Osteocyte (in vitro differentiated cells): ENCODE measurements at regions not wholly inside any gene's neighbourhood (a gene's known extent, or its start where the extent isn't known, plus 50 kb on each side); places are given as distances from the start of the nearest gene placed in this dataset.

Experiments
- DNase-seq: peaks from one replicate; pipeline ENCODE4 v3.0.0; 2021; ENCODE audit warnings: mixed read lengths; ENCODE audit not compliant: unreplicated experiment; ENCODE audit errors: extremely low spot score
- H3K27ac Mint-ChIP-seq: one replicate; pipeline ENCODE4 v1.8.0; 2021; ENCODE audit warnings: mild to moderate bottlenecking, mixed read lengths; ENCODE audit not compliant: unreplicated experiment
- H3K27me3 Mint-ChIP-seq: one replicate; pipeline ENCODE4 v1.8.0; 2021; ENCODE audit warnings: mixed read lengths; ENCODE audit not compliant: unreplicated experiment
- H3K36me3 Mint-ChIP-seq: one replicate; pipeline ENCODE4 v1.8.0; 2021; ENCODE audit warnings: mixed read lengths; ENCODE audit not compliant: unreplicated experiment
- H3K4me1 Mint-ChIP-seq: one replicate; pipeline ENCODE4 v1.8.0; 2021; ENCODE audit warnings: mixed read lengths; ENCODE audit not compliant: unreplicated experiment
- H3K4me3 Mint-ChIP-seq: one replicate; pipeline ENCODE4 v1.8.0; 2021; ENCODE audit warnings: mild to moderate bottlenecking, moderate library complexity, mixed read lengths; ENCODE audit not compliant: unreplicated experiment
- H3K9me3 Mint-ChIP-seq: one replicate; pipeline ENCODE4 v1.8.0; 2021; ENCODE audit warnings: mixed read lengths; ENCODE audit not compliant: unreplicated experiment
- TF ChIP-seq, protein P1 (sequence below): fragments of 200-600 bp; sonication (generic); IDR thresholded peaks from 2 replicates; pipeline ENCODE4 v1.5.0; 2021; ENCODE audit warnings: antibody characterized with exemption, mild to moderate bottlenecking, moderate library complexity

DNA sequence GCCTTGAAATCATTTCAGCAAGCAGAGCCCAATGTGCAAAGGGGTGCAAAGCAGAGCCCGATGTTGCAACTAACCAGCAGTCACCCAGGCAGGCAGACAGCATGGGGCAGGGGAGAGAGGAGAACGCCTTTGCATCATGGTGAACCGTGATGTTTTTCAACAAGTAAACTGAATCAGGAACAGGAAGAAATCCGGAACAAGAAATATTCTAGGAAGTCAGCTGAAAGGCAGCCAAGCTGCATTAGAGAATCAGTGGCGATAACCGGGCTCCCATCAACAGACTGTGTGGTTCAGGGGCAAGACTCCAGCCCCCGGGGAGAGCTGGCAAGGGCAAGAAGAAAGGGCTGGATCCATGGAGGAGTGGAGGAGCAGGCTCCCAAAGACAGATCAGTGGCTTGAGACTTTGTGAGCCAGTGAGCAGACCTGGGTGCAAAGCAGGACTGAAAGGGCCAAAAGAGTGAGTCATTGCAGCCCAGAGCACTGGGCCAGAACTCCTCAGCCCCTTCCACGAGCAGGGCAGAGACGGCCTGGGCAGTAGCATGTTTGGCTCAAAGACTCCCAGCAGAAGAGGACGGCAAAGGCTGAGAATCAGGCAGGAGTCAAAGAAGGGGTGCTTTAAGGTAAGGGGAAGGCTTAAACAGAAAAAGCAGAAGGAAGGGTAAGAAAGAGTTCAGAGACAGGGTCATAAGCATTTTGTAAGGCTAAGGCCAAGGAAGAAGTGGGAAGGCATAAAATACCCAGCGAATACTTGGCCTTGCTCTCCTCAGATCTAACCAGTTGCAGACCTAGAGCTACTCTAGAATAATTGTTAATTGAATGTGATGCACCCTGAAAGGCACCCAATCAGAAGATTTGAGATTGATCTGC is 155.0 kb downstream of the SETD4 start:
- no peak overlapping the region for H3K27ac Mint-ChIP-seq
- H3K36me3 Mint-ChIP-seq, result no peaks in the 10 kb centered on the region
- no peak for DNase-seq
- H3K9me3 Mint-ChIP-seq, result peaks cover 5% of the 10 kb centered on the region
- TF ChIP-seq, protein P1, sequence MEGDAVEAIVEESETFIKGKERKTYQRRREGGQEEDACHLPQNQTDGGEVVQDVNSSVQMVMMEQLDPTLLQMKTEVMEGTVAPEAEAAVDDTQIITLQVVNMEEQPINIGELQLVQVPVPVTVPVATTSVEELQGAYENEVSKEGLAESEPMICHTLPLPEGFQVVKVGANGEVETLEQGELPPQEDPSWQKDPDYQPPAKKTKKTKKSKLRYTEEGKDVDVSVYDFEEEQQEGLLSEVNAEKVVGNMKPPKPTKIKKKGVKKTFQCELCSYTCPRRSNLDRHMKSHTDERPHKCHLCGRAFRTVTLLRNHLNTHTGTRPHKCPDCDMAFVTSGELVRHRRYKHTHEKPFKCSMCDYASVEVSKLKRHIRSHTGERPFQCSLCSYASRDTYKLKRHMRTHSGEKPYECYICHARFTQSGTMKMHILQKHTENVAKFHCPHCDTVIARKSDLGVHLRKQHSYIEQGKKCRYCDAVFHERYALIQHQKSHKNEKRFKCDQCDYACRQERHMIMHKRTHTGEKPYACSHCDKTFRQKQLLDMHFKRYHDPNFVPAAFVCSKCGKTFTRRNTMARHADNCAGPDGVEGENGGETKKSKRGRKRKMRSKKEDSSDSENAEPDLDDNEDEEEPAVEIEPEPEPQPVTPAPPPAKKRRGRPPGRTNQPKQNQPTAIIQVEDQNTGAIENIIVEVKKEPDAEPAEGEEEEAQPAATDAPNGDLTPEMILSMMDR, result no peak
- H3K27me3 Mint-ChIP-seq, result peaks cover 15% of the 10 kb centered on the region
- peaks cover 20% of the 10 kb centered on the region for H3K4me1 Mint-ChIP-seq
- H3K4me3 Mint-ChIP-seq, result no peak overlapping the region

DNA sequence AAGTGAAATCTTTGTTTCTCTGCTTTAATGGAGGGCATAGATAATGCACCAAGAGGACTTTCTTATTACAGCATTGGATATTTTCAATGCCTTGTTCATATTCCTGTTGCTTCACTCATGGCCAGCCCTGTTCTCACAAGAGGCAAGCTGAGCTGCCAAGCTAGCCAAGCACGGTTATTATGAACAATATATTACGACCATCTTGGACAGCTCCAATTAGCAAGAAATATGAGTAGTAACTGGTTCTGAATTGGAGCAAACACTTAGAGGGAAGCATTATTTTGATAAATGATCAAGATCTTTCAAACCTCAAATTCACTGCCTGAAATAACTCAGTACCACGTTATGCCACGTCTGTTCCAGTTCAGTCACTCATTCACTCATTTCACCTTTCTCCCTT is 159.8 kb downstream of the SETD4 start:
- TF ChIP-seq, protein P1, result no peak
- Mint-ChIP-seq H3K36me3 (no peaks in the 10 kb centered on the region), H3K27ac (no peak overlapping the region), H3K4me1 (no peaks in the 10 kb centered on the region), H3K4me3 (no peak overlapping the region), H3K9me3 (no peaks in the 10 kb centered on the region), H3K27me3 (peaks cover 15% of the 10 kb centered on the region)
- no peak for DNase-seq

DNA sequence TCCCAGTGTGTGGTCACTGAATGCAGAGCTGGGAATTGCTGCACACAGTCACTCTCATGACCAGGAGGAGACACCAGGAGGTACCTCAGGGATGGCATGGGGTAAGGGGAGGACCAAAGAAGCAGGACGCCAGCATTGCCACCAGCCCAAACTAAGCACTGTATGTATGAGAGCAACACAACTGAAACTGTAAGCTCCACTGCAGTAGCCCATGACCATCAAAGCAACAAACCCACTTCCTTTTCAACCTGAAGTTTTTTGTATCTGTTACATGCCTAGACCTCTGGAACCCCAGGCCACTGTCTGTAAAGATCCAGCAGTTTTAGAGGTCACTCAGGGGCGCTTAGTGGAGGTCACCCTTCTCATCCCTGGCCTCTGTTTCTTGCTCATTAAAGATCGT is 164.3 kb downstream of the SETD4 start:
- TF ChIP-seq, protein P1, result no peak

DNA sequence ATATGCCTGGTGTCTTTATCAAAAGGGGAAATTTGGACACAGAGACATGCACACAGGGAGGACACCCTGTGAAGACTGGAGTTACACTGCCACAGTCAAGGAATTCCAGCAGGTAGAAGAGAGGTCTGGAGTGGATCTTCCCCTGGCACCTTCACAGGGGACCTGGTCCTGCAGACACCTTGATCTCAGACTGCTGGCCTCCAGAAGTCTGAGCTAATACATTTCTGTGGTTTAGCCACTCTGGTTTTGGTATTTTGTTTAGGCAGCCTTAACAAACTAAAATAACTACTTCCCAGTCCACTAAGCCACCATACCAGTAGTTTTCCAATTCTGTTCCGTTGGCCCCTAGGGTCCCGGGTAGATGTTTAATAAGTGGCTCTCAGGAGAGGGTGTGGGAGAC is 164.7 kb downstream of the SETD4 start:
- Mint-ChIP-seq H3K9me3 (no peaks in the 10 kb centered on the region), H3K4me1 (no peaks in the 10 kb centered on the region), H3K4me3 (no peak overlapping the region), H3K27me3 (peaks cover 4% of the 10 kb centered on the region), H3K27ac (no peak overlapping the region), H3K36me3 (no peaks in the 10 kb centered on the region)
- TF ChIP-seq, protein P1, result no peak
- DNase-seq, result no peak

More for the DNA sequence above, 164.3 kb downstream of the SETD4 start:
- Mint-ChIP-seq H3K9me3 (no peaks in the 10 kb centered on the region), H3K36me3 (no peaks in the 10 kb centered on the region), H3K27me3 (peaks cover 8% of the 10 kb centered on the region), H3K27ac (no peak overlapping the region), H3K4me3 (no peak overlapping the region), H3K4me1 (no peaks in the 10 kb centered on the region)
- no peak for DNase-seq

DNA sequence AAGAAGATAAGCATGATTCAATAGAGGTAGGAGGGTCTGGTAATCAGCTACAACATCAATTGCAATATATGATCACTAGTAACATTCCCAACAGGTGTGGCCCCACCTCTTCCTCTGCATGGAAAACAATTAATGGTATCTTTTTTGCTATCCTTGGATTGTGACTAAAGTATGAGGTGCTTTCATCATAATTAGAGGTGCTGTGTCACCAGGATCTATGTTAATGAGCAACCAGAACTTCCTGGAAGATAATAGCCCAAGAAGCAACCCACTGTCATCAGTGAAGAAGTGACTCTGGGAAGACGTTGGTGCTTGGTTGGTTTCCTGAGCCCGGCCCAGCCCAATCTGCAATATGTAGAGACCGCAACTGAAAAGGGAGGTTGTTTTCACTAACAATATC is 167.2 kb downstream of the SETD4 start:
- no peaks in the 10 kb centered on the region for H3K9me3 Mint-ChIP-seq
- H3K36me3 Mint-ChIP-seq, result no peaks in the 10 kb centered on the region
- peaks cover 17% of the 10 kb centered on the region for H3K27me3 Mint-ChIP-seq
- no peak overlapping the region for H3K4me3 Mint-ChIP-seq
- TF ChIP-seq, protein P1, result no peak
- DNase-seq, result no peak
- no peaks in the 10 kb centered on the region for H3K4me1 Mint-ChIP-seq
- no peak overlapping the region for H3K27ac Mint-ChIP-seq
